GM18907 (cell line): ENCODE measurements at regions not wholly inside any gene's neighbourhood (a gene's known extent, or its start where the extent isn't known, plus 50 kb on each side); places are given as distances from the start of the nearest gene placed in this dataset.

Experiments
- ATAC-seq: cut with Tn5 transposase; IDR thresholded peaks from one replicate; pipeline ENCODE4 v1.9.1; 2021; ENCODE audit warnings: mild to moderate bottlenecking, moderate library complexity; ENCODE audit not compliant: unreplicated experiment

GRCh38 chr6:68400396-68400795, 234.7 kb upstream of the ADGRB3 start:
- no peak for ATAC-seq

DNA sequence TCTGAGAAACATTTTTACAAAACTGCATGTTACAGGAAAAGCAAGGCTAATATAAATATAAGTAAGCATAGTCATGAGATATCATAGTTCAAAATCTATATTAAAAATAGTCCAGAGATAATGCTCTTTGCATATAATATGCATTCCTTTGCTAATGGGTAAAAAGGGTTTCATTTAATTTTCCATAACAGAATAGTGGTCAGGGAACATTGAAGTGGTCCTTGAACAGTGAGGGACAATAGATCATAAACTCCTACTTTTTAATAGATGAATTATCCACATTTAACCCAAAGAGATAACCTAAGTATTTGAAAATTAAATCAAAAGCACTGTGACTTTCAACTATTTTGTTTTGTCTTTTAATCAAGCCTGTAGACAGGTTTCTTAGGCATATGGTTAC, 243.1 kb upstream of the ADGRB3 start:
- ATAC-seq, result no peak

GRCh38 chr6:68372991-68373390, 262.1 kb upstream of the ADGRB3 start:
- ATAC-seq, result no peak

DNA sequence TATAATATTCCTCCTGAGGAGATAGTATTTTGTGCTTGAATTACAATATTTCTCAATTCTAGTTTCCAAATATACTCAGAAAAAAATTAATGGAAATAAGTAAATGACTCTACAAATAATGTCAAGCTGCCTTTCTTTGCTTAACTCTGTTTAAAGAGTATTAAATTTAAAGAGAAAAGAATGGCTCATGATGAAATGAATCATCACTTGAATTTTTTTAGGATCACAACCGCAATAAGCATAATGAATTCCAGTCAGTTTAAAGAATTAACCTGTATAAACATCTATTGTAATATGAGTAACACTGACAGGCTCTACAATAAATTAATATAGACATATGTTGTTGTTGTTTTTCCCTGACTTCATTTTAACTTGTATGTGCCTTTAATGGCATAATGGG, 266.2 kb upstream of the ADGRB3 start:
- no peak for ATAC-seq

- no peak for ATAC-seq
Observed at GRCh38 chr6:68364271-68364805, 270.7 kb upstream of the ADGRB3 start.

GRCh38 chr6:68343901-68344300, 291.2 kb upstream of the ADGRB3 start:
- ATAC-seq, result no peak

DNA sequence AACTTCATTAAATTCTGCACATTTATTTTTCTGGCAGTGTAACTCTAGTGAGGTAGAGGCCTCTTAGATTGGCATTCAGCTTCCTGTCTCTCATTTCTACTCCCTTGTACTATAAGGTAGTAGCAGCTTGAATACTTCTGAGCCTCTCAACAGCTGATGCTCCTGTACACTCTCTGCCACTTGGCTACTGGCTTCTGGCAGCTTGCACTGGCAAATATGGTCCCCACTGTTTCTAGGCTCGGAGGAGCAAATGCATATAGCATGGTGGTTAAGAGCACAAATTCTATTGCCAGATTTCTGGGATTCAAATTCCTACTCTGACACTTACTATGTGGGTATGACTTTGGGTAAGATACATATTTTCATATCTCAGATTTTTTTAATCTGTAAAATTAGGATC, 292.8 kb upstream of the ADGRB3 start:
- no peak for ATAC-seq

DNA sequence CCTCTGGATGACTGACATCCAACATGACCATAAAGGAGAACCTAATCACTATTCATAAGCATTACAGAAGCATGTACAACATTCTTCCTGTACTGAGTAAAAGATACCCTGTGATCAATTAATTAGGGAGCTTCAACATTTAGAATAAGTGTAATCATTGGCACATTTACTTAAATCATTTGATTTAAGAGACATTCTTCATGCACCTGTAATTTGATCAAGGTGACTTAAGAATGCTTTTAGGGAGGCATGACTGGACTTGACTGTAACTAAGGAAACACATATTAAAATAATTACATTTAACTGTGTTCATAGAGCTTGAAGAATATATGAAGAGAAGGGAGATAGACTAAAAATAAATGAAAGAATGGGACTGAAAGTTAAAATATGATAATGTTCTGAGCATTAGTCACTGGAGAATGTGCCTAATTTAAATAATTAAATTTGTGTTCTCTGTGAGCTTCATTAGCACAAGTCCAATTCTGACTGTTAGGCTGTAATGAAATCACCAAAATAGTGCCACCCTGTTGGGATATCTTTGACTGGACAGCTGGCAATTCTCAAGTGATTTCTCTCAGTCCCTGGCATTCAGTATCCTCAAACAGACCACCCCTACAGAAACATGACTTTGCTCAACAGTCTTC, 295.5 kb upstream of the ADGRB3 start:
- ATAC-seq, result no peak

- no peak for ATAC-seq
Observed at GRCh38 chr6:68333442-68333841, 301.6 kb upstream of the ADGRB3 start.

- no peak for ATAC-seq
Observed at GRCh38 chr6:68328156-68328555, 306.9 kb upstream of the ADGRB3 start.

- no peak for ATAC-seq
Observed at GRCh38 chr6:68326762-68327161, 308.3 kb upstream of the ADGRB3 start.

GRCh38 chr6:68317366-68317765, 317.7 kb upstream of the ADGRB3 start:
- ATAC-seq, result no peak

- no peak for ATAC-seq
Observed at GRCh38 chr6:68313911-68314310, 321.2 kb upstream of the ADGRB3 start.

GRCh38 chr6:68307301-68307700, 327.8 kb upstream of the ADGRB3 start:
- ATAC-seq, result no peak

GRCh38 chr6:68296126-68296525, 339.0 kb upstream of the ADGRB3 start:
- ATAC-seq, result no peak

GRCh38 chr6:68282646-68283045, 352.4 kb upstream of the ADGRB3 start:
- no peak for ATAC-seq

GRCh38 chr6:68279793-68280557, 355.1 kb upstream of the ADGRB3 start:
- no peak for ATAC-seq

DNA sequence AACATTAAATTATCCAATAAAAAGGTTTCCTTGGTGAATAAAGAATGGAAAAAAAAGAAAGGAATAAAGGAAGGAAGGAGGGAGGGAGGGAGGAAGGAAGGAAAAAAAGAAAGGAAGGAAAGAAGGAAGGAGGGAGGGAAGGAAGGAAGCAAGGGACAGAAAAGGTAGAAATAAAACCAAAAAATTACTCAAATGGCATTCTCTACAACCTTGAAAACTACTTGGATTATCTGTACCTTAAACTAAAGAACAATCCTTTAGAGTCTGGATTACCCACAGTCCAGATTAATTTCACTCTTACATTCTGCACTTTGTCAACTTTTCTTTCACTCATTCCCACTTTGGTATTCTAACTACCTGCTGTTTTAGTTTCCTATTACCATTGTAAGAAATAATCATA, 361.8 kb upstream of the ADGRB3 start:
- ATAC-seq, result no peak

- no peak for ATAC-seq
Observed at GRCh38 chr6:68256391-68256790, 378.7 kb upstream of the ADGRB3 start.

- ATAC-seq, result no peak
Observed at GRCh38 chr6:68252632-68253031, 382.4 kb upstream of the ADGRB3 start.

DNA sequence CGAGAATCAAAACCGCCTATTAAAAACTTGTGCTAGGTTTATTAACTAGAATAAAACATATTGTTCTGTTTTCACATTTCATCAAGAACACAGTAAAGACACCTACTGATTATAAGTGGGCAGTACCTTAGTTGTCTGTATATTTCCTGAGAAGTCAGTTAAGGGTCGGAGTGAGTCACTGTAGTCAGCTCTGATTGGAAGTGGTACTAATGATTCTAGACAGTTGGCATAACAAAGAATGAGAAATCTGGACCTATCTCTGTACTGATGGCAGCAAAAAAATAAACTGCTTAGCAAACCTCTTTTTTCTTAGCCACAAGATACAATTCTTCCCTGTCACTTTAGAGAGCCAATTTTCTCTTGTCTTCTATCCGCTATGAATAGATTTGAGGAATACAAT, 387.3 kb upstream of the ADGRB3 start:
- ATAC-seq, result no peak

- no peak for ATAC-seq
Observed at GRCh38 chr6:68240726-68241125, 394.4 kb upstream of the ADGRB3 start.
